ENCODE measurements at regions not wholly inside any gene's neighbourhood (a gene's known extent, or its start where the extent isn't known, plus 50 kb on each side); places are given as distances from the start of the nearest gene placed in this dataset.

GRCh38 chr5:73337586-73338255 lies 110.9 kb downstream of the FOXD1 start:
- no peak for DNase-seq

GRCh38 chr5:73336366-73336765 lies 112.2 kb downstream of the FOXD1 start:
- no peak for DNase-seq

GRCh38 chr5:73333944-73334703 lies 114.5 kb downstream of the FOXD1 start:
- DNase-seq = no peak

GRCh38 chr5:73330613-73331012 lies 118.0 kb downstream of the FOXD1 start:
- DNase-seq = no peak

- no peak for DNase-seq
Observed at GRCh38 chr5:73328640-73329039, 119.9 kb downstream of the FOXD1 start.

GRCh38 chr5:73327908-73328455 lies 120.6 kb downstream of the FOXD1 start:
- DNase-seq = no peak

GRCh38 chr5:73325546-73325945 lies 123.0 kb downstream of the FOXD1 start:
- DNase-seq = no peak

- no peak for DNase-seq
Observed at GRCh38 chr5:73323466-73323865, 125.1 kb downstream of the FOXD1 start.

- DNase-seq = peak; percentile 5
Observed at GRCh38 chr5:73322437-73323076, 126.0 kb downstream of the FOXD1 start.

- DNase-seq = no peak
Observed at GRCh38 chr5:73321757-73322436, 126.7 kb downstream of the FOXD1 start.

GRCh38 chr5:73319036-73319435 lies 129.5 kb downstream of the FOXD1 start:
- no peak for DNase-seq

- no peak for DNase-seq
Observed at GRCh38 chr5:73318308-73318719, 130.3 kb downstream of the FOXD1 start.

- no peak for DNase-seq
Observed at GRCh38 chr5:73317523-73317922, 131.1 kb downstream of the FOXD1 start.

GRCh38 chr5:73314395-73315257 lies 134.0 kb downstream of the FOXD1 start:
- peak; percentile 51 for DNase-seq

GRCh38 chr5:73312872-73313510 lies 135.6 kb downstream of the FOXD1 start:
- DNase-seq = no peak

- no peak for DNase-seq
Observed at GRCh38 chr5:73312146-73312871, 136.3 kb downstream of the FOXD1 start.

- DNase-seq = peak; percentile 54
Observed at GRCh38 chr5:73311291-73312110, 137.1 kb downstream of the FOXD1 start.

- peak; percentile 94 for DNase-seq
Observed at GRCh38 chr5:73307645-73308355, 134.8 kb downstream of the TMEM174 start.

GRCh38 chr5:73306741-73307275 lies 133.8 kb downstream of the TMEM174 start:
- no peak for DNase-seq
